DMS53 (cell line): ENCODE measurements at regions not wholly inside any gene's neighbourhood (a gene's known extent, or its start where the extent isn't known, plus 50 kb on each side); places are given as distances from the start of the nearest gene placed in this dataset.

Source experiments
- DNase-seq: peaks from one replicate; lab custom pipeline; 2025; lab: John Stamatoyannopoulos, UW

- no peak for DNase-seq
Measured at GRCh38 chr1:221913351-221913892, 171.5 kb upstream of the DUSP10 start.

DNA sequence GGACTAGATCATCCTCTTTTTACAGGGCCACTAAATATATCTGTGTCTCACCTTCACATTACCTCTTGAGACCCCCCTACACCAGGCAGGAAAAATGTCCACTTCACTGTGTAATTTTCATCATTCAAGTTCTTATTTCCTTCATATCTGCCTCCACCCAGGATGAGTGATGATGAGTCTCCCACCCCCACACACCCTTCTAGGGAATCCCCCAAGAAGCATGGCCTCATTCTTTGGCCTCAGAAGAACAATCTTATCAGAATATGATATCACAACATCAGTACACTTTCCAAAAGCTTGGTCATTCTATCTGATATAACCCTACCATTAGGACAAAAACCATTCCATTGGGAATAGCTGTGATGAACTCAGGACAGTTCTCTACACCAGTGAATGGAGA, 170.3 kb upstream of the DUSP10 start:
- no peak for DNase-seq

DNA sequence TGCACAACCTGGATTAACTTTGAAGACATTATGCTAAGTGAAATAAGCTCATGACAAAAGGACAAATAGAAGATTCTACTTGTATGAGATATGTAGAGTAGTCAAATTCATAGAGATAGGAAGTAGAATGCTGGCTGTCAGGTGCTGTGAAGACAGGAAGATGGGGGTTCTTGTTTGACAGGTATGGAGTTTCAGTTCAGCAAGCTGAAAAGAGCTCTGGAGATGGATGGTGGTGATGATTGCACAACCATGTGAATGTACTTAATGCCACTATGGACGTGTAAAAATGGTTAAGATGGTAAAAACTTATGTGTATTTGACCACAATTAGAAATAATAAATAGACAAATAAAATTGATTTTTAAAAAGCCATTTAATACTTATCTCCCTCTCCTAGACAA, 169.8 kb upstream of the DUSP10 start:
- DNase-seq = no peak

GRCh38 chr1:221910222-221910621, 168.3 kb upstream of the DUSP10 start:
- no peak for DNase-seq

GRCh38 chr1:221908573-221908972, 166.7 kb upstream of the DUSP10 start:
- DNase-seq = peak; percentile 86

DNA sequence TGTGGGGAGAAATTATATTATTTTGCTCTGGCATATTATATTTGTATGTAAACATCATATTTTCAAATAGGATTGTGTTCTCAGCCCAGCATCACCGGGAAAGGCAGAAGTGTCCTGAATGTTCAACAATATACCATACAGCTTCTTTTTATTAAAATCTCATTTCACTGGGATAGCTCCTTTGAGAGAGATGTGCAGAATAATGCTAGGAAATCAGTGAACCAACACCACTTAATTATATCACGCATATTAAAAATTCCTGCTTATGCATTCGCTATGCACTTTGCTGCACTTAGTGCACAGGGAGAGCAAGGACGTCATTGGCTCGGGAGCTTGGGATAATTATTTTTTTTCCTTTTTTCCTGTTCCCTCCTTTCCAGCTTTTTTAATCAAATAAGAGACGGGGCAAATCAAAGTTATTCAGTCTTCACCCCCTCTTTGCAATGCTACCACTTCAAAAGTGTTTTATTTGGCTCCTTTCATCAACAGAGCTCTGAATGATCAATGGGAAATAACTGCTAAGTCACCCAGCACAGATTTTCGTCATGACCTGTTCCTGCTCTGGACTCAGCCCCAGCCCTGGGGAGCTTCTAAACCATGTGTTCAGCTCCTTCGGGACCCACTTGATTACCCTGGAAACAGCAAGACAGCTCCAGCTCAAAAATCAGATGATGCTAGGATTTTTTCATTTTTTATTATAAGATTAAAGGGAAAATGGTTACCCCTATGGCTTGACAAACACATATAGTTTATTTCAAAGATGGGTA, 165.5 kb upstream of the DUSP10 start:
- DNase-seq = no peak

DNA sequence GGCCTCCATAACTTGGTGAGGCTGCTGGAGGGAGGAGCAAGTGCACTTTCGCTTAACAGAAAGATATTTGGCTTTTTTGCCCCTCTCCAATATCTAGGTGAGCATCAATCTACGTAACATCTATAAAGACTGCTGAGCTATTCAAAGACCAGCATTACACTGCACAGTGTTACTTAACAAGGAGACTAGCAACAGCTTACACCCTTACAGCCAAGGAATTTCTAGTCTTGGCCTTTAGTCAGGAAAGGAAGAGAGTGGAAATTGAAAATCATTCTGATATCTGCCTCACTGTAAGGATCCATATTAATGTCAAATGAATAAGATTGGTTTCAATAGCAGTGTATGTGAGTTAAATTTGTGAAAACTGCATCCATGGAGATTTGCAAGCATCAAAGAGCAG, 163.9 kb upstream of the DUSP10 start:
- no peak for DNase-seq

DNA sequence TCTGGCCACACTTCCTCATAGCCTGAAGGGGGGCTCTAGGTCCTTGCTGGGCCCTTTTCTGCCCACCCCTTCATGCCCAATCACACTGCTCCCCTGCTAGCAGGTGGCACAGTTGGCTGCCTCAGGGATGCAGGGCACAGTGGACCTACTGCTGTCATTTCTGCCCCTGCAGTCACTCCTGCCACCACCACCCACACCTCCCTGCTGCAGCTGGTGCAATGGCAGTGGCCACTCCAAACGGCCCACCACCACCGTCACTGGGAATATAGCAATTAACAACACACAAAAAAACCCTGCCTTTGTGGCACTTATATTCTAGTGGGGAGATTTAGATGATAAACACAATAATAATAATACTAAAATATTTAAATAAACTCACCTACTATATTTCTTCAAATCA, 162.4 kb upstream of the DUSP10 start:
- DNase-seq = no peak

- no peak for DNase-seq
Measured at GRCh38 chr1:221903594-221903993, 161.7 kb upstream of the DUSP10 start.

DNA sequence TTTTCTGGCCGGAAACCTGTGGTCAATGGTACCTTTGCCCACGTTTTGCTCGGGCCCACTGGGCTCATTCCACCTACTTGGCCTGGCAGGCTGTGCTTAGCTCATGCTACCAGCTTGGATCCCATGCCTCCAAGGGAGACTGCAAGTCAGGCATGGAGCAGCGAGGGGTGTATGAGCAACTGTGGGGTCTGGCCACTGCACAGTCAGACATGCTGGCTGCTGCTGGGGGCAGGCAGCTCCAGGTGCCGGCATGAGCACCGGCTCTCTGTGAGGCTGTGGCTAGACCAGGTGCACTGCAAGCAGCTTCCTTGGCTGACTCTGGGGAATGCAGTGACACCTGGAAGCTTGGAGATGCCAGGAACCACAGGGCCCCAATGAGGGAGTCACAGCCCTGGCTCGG, 161.1 kb upstream of the DUSP10 start:
- DNase-seq = no peak

GRCh38 chr1:221900678-221901077, 158.8 kb upstream of the DUSP10 start:
- no peak for DNase-seq

- DNase-seq = no peak
Measured at GRCh38 chr1:221897321-221897721, 155.4 kb upstream of the DUSP10 start.

GRCh38 chr1:221892301-221892830, 150.5 kb upstream of the DUSP10 start:
- no peak for DNase-seq

- DNase-seq = no peak
Measured at GRCh38 chr1:221891708-221892107, 149.8 kb upstream of the DUSP10 start.

DNA sequence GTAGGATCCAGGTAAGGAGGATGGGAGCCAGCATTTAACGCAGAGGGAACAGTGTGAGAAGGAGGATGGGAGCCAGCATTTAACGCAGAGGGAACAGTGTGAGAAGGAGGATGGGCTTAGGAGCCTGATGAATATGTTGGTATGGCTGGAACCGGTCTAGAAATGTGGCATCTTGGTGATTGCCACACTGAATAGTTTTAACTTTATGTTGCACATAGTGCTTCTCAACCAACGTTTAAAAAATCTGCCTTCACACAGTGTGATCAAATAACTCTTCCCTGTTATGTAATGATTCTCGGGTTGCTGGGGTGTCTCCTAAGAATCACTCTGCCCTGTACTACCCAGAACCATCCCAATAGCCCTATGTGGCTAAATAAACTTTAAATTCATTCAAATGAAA, 146.9 kb upstream of the DUSP10 start:
- DNase-seq = no peak

DNA sequence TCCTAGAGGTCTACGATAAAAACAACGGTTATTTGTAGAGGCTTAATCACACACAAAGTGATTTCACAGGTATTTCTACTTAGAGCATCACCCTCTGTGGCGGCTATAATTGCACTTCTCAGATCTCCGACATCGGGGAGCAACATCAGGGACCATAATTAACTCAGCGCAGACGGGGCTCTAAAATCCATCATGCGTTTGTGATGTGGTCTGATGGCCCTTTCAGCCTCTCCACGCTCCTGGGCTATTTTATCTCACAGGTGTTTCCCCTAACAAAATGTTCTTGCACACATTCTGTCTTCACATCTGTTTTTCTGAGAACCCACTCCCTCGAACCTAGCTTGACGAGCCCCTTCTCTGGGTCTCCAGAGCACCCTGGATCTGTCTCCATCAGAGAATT, 146.3 kb upstream of the DUSP10 start:
- DNase-seq = no peak

- no peak for DNase-seq
Measured at GRCh38 chr1:221887758-221888157, 145.9 kb upstream of the DUSP10 start.

GRCh38 chr1:221887415-221887746, 145.5 kb upstream of the DUSP10 start:
- no peak for DNase-seq

- DNase-seq = peak; percentile 93
Measured at GRCh38 chr1:221886743-221887414, 145.0 kb upstream of the DUSP10 start.

DNA sequence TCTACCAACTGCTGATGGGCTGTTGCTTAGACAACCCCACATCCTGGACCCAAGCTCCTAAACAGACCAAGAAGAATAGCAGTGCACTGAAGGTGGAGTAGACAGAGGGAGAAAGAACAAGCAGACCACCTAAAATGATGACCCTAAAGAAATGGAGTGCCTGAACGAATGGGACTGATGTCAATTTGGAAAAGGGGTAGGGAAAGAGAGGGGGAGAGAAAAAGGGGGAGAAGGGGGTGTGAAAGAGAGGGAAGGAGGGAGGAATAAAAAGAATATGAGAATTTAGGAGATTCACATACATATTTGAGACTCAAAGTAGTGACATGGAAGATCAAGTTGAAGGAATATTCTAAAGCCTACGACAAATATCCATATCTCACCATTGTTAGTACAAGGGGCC, 144.4 kb upstream of the DUSP10 start:
- no peak for DNase-seq

DNA sequence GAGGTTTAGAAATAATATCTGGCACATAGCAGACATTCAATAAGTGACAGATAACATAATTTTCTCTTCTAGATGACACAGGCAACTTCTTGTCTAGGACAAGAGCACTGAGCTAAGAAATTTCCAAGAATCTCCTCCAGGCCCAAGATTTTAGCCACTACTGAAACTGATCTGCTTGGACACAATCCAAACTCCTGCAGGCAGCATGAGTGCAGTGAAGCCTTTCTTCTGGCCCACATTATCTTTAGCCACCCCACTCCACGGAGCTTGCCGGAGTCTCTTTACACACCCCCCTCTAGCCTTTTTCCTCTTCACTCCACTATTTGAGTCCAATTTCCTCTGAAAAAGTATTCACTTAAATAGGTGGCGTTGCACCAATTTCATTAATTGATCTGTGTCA, 142.9 kb upstream of the DUSP10 start:
- DNase-seq = no peak

GRCh38 chr1:221881805-221882581, 140.1 kb upstream of the DUSP10 start:
- no peak for DNase-seq

GRCh38 chr1:221880182-221880581, 138.3 kb upstream of the DUSP10 start:
- DNase-seq = no peak
